ENCODE measurements at regions not wholly inside any gene's neighbourhood (a gene's known extent, or its start where the extent isn't known, plus 50 kb on each side); places are given as distances from the start of the nearest gene placed in this dataset.

GRCh38 chr22:19595532-19595931, 71.3 kb upstream of the CLDN5 start:
- H3K27me3 ChIP-seq: no peaks in the 10 kb centered on the region
- no peak overlapping the region for H3K27ac ChIP-seq
- intact Hi-C loops (cut with DNase I; ENCODE audit: low total_unique reads): no loop called here
- H3K9me3 ChIP-seq: no peaks in the 10 kb centered on the region
- H3K36me3 ChIP-seq (ENCODE audit: low read depth, missing control alignments): no peaks in the 10 kb centered on the region
- WGBS, 2 donors: 78 to 83% methylated on average over 7 of the region's 7 CpGs
- H3K4me1 ChIP-seq: no peaks in the 10 kb centered on the region
- no peak for DNase-seq
- H3K4me3 ChIP-seq: no peak overlapping the region
- no peak for TF ChIP-seq CTCF (IDR thresholded peaks at IDR 0.05)
- no peak for TF ChIP-seq POLR2A (IDR thresholded peaks at IDR 0.05)

GRCh38 chr22:19596680-19597398, 72.6 kb upstream of the CLDN5 start:
- Histone ChIP-seq H3K27ac (no peak overlapping the region), H3K27me3 (no peaks in the 10 kb centered on the region), H3K9me3 (no peaks in the 10 kb centered on the region), H3K4me1 (no peaks in the 10 kb centered on the region), H3K4me3 (no peak overlapping the region), H3K36me3 (ENCODE audit: low read depth, missing control alignments) (no peaks in the 10 kb centered on the region)
- no peak for DNase-seq
- no peak for TF ChIP-seq POLR2A (IDR thresholded peaks at IDR 0.05)
- intact Hi-C loops (cut with DNase I; ENCODE audit: low total_unique reads): no loop called here
- WGBS, 2 donors: 66 to 75% methylated on average over 16 to 20 of the region's 20 CpGs

GRCh38 chr22:19597399-19597735, 73.2 kb upstream of the CLDN5 start:
- no peaks in the 10 kb centered on the region for H3K27me3 ChIP-seq
- no peaks in the 10 kb centered on the region for H3K36me3 ChIP-seq (ENCODE audit: low read depth, missing control alignments)
- no peaks in the 10 kb centered on the region for H3K9me3 ChIP-seq
- no peak for DNase-seq
- no peak overlapping the region for H3K27ac ChIP-seq
- intact Hi-C loops (cut with DNase I; ENCODE audit: low total_unique reads): no loop called here
- no peak overlapping the region for H3K4me3 ChIP-seq
- TF ChIP-seq POLR2A (IDR thresholded peaks at IDR 0.05) (no peak), CTCF (IDR thresholded peaks at IDR 0.05) (no peak)
- H3K4me1 ChIP-seq: no peaks in the 10 kb centered on the region
- WGBS, 2 donors: 68 to 73% methylated on average over 7 of the region's 7 CpGs

- Histone ChIP-seq H3K36me3 (ENCODE audit: low read depth, missing control alignments) (no peaks in the 10 kb centered on the region), H3K4me3 (no peak overlapping the region), H3K27me3 (no peaks in the 10 kb centered on the region), H3K4me1 (peaks cover under 1% of the 10 kb centered on the region), H3K9me3 (no peaks in the 10 kb centered on the region), H3K27ac (no peak overlapping the region)
- 63 to 66% methylated on average over 9 to 10 of the region's 10 CpGs for WGBS, 2 donors
- TF ChIP-seq POLR2A (IDR thresholded peaks at IDR 0.05) (no peak), CTCF (IDR thresholded peaks at IDR 0.05) (no peak)
- intact Hi-C loops (cut with DNase I; ENCODE audit: low total_unique reads): no loop called here
- DNase-seq: no peak
Measured at GRCh38 chr22:19598054-19598855, 74.0 kb upstream of the CLDN5 start.

GRCh38 chr22:19599004-19599403, 74.8 kb upstream of the CLDN5 start:
- Histone ChIP-seq H3K9me3 (no peaks in the 10 kb centered on the region), H3K27me3 (no peaks in the 10 kb centered on the region), H3K4me1 (peaks cover 4% of the 10 kb centered on the region), H3K27ac (no peak overlapping the region), H3K4me3 (no peak overlapping the region), H3K36me3 (ENCODE audit: low read depth, missing control alignments) (no peaks in the 10 kb centered on the region)
- DNase-seq: no peak
- intact Hi-C loops (cut with DNase I; ENCODE audit: low total_unique reads): no loop called here
- WGBS, 2 donors: 84 to 95% methylated on average over 5 of the region's 5 CpGs
- no peak for TF ChIP-seq POLR2A (IDR thresholded peaks at IDR 0.05)
- no peak for TF ChIP-seq CTCF (IDR thresholded peaks at IDR 0.05)
